SK-N-SH (cell line): ENCODE measurements at regions not wholly inside any gene's neighbourhood (a gene's known extent, or its start where the extent isn't known, plus 50 kb on each side); places are given as distances from the start of the nearest gene placed in this dataset.

Experiments
- CTCF ChIA-PET: fragments of 300-600, 350-600 bp; formaldehyde crosslinking; extraction: SDS; loops from one replicate; lab custom pipeline; 2021; lab: Yijun Ruan, JAX
- POLR2A ChIA-PET: fragments of 350-600 bp; sonication (Branson Sonifier 250); formaldehyde crosslinking; extraction: SDS; loops from one replicate; lab custom pipeline; 2020; ENCODE audit warnings: antibody characterized with exemption, inconsistent platforms; lab: Yijun Ruan, JAX
- DNase-seq: peaks from one replicate; pipeline ENCODE4 v3.0.0; 2012
- H2AFZ ChIP-seq: fragments of 200-600 bp; sonication (generic); 2 replicates; pipeline ENCODE4 v1.8.1; 2016; ENCODE audit warnings: antibody characterized with exemption, mild to moderate bottlenecking, low read depth
- H3F3A ChIP-seq: fragments of 200-600 bp; sonication (generic); replicated peaks from 2 replicates; pipeline ENCODE3; 2016; ENCODE audit warnings: antibody characterized with exemption, mild to moderate bottlenecking; ENCODE audit not compliant: insufficient read depth
- H3K27ac ChIP-seq, 2 experiments: fragments of 200-500 bp in 1 of 2; fragments of 200-600 bp in 1 of 2; sonication (Bioruptor generic) in 1 of 2; sonication (generic), shearing (Covaris generic) in 1 of 2; 2 replicates each; pipeline versions ENCODE4 v1.5.1 to v1.6.1; 2014 to 2016; ENCODE audit warnings: low read depth in 2 of 2, inconsistent platforms in 1 of 2, low read length in 1 of 2, mild to moderate bottlenecking in 1 of 2, mixed read lengths in 1 of 2
- H3K27me3 ChIP-seq: fragments of 200-600 bp; sonication (generic), shearing (Covaris generic); 2 replicates; pipeline ENCODE4 v1.6.1; 2016; ENCODE audit warnings: mixed run types; ENCODE audit not compliant: insufficient read depth
- H3K36me3 ChIP-seq, 2 experiments: fragments of 200-500 bp in 1 of 2; fragments of 200-600 bp in 1 of 2; sonication (Bioruptor generic) in 1 of 2; sonication (generic) in 1 of 2; replicated peaks in 1 of 2; 2 replicates each; pipeline versions ENCODE3 to v1.5.1; 2014 to 2016; ENCODE audit warnings: low read length in 1 of 2, mild to moderate bottlenecking in 1 of 2; ENCODE audit not compliant: insufficient read depth in 2 of 2, control insufficient read depth in 1 of 2
- H3K4me1 ChIP-seq, 2 experiments: fragments of 200-500 bp in 1 of 2; fragments of 200-600 bp in 1 of 2; sonication (Bioruptor generic) in 1 of 2; sonication (generic), shearing (Covaris generic) in 1 of 2; 2 replicates each; pipeline versions ENCODE4 v1.5.1 to v1.6.1; 2014 to 2016; ENCODE audit warnings: low read depth in 1 of 2, low read length in 1 of 2, mixed run types in 1 of 2; ENCODE audit not compliant: insufficient read depth in 2 of 2, control insufficient read depth in 1 of 2
- H3K4me2 ChIP-seq: fragments of 200-600 bp; sonication (generic), shearing (Covaris generic); 2 replicates; pipeline ENCODE4 v1.6.1; 2017; ENCODE audit warnings: mixed run types
- H3K4me3 ChIP-seq, 2 experiments: fragments of 200-500 bp in 1 of 2; fragments of 200-600 bp in 1 of 2; sonication (Bioruptor generic) in 1 of 2; sonication (generic), shearing (Covaris generic) in 1 of 2; 2 replicates each; pipeline versions ENCODE4 v1.5.1 to v1.8.1; 2014 to 2016; ENCODE audit warnings: low read depth in 2 of 2, inconsistent platforms in 1 of 2, low read length in 1 of 2, mild to moderate bottlenecking in 1 of 2, mixed read lengths in 1 of 2, moderate library complexity in 1 of 2
- H3K79me2 ChIP-seq: fragments of 200-600 bp; sonication (generic); 2 replicates; pipeline ENCODE4 v1.8.1; 2017; ENCODE audit warnings: mild to moderate bottlenecking; ENCODE audit not compliant: insufficient read depth
- H3K9ac ChIP-seq: fragments of 200-600 bp; sonication (generic); 2 replicates; pipeline ENCODE4 v1.6.1; 2017; ENCODE audit warnings: mixed run types
- H3K9me2 ChIP-seq: fragments of 200-600 bp; sonication (generic); 2 replicates; pipeline ENCODE4 v1.6.1; 2017; ENCODE audit warnings: mixed run types
- H3K9me3 ChIP-seq: fragments of 200-600 bp; sonication (generic); 2 replicates; pipeline ENCODE4 v1.6.1; 2017; ENCODE audit warnings: mixed run types, mild to moderate bottlenecking, moderate library complexity
- H4K20me1 ChIP-seq: fragments of 200-600 bp; sonication (generic); 2 replicates; pipeline ENCODE4 v1.6.1; 2017; ENCODE audit warnings: mild to moderate bottlenecking, mixed run types; ENCODE audit not compliant: insufficient read depth
- ELF1 ChIP-seq: IDR thresholded peaks from 2 replicates; pipeline ENCODE4 v1.4.0; 2012
- FOXM1 ChIP-seq: IDR thresholded peaks from 2 replicates; pipeline ENCODE4 v1.4.0; 2012; ENCODE audit warnings: low read depth, mild to moderate bottlenecking
- GABPA ChIP-seq: IDR thresholded peaks from 2 replicates; pipeline ENCODE4 v1.4.0; 2012; ENCODE audit warnings: low read depth, mild to moderate bottlenecking
- GATA2 ChIP-seq: sonication (generic); formaldehyde crosslinking; IDR thresholded peaks from 2 replicates; pipeline ENCODE4 v1.5.0; 2020; ENCODE audit warnings: mild to moderate bottlenecking, missing genetic modification reagents
- MXI1 ChIP-seq: IDR thresholded peaks from 2 replicates; pipeline ENCODE4 v1.6.1; 2012; ENCODE audit warnings: mild to moderate bottlenecking, low read depth, low read length, improper control_type of control experiment
- NFIC ChIP-seq: IDR thresholded peaks from 2 replicates; pipeline ENCODE4 v1.4.0; 2012; ENCODE audit warnings: borderline replicate concordance
- POLR2AphosphoS5 ChIP-seq: IDR thresholded peaks from 2 replicates; pipeline ENCODE4 v1.6.1; 2012; ENCODE audit warnings: low read depth, low read length
- RXRA ChIP-seq: IDR thresholded peaks from 2 replicates; pipeline ENCODE4 v1.4.0; 2012; ENCODE audit warnings: low read depth, mild to moderate bottlenecking, borderline replicate concordance
- SIN3A ChIP-seq: IDR thresholded peaks from 2 replicates; pipeline ENCODE4 v1.6.1; 2012; ENCODE audit warnings: low read depth, mild to moderate bottlenecking, low read length, moderate library complexity, borderline replicate concordance
- SMC3 ChIP-seq: IDR thresholded peaks from 2 replicates; pipeline ENCODE4 v1.6.1; 2012; ENCODE audit warnings: low read depth, low read length, improper control_type of control experiment
- TCF12 ChIP-seq: IDR thresholded peaks from 2 replicates; pipeline ENCODE4 v1.4.0; 2012
- TEAD4 ChIP-seq: IDR thresholded peaks from 2 replicates; pipeline ENCODE4 v1.4.0; 2012; ENCODE audit warnings: mild to moderate bottlenecking, borderline replicate concordance; ENCODE audit not compliant: insufficient read depth
- WGBS: methylation state at CpG from one replicate; pipeline ENCODE4 v1.1.6; 2017; ENCODE audit warnings: low lambda C conversion rate; 5-methylcytosine and 5-hydroxymethylcytosine counted together
- TF ChIP-seq, protein P1 (sequence below): IDR thresholded peaks from 2 replicates; pipeline ENCODE4 v1.6.1; 2012; ENCODE audit warnings: mild to moderate bottlenecking, low read depth, low read length, moderate library complexity
- TF ChIP-seq, protein P2 (sequence below): IDR thresholded peaks from 2 replicates; pipeline ENCODE4; 2012
- TF ChIP-seq, protein P3 (sequence below): IDR thresholded peaks from 2 replicates; pipeline ENCODE4 v1.4.0; 2012; ENCODE audit warnings: low read depth

DNA sequence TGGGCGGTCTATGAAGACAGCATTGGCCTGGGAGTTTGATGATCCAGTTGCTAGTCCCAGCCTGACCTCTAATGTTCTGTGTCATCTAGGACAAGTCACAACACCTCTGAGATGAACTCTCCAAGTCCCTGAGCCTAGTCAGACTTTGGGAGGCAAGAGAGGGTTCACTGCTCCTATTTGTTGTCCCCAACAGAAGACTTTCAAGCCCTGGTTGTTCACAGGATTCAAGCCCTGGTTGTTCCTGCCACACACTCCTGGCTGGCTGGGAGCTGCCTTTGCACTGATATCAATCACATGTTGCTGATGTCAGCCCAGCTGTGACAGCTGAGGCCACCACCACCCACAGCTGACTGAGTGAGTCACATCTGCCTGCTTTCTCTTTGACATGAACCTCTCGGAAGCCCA lies 253.2 kb upstream of the RASGEF1B start (continued):
- TF ChIP-seq, protein P1, sequence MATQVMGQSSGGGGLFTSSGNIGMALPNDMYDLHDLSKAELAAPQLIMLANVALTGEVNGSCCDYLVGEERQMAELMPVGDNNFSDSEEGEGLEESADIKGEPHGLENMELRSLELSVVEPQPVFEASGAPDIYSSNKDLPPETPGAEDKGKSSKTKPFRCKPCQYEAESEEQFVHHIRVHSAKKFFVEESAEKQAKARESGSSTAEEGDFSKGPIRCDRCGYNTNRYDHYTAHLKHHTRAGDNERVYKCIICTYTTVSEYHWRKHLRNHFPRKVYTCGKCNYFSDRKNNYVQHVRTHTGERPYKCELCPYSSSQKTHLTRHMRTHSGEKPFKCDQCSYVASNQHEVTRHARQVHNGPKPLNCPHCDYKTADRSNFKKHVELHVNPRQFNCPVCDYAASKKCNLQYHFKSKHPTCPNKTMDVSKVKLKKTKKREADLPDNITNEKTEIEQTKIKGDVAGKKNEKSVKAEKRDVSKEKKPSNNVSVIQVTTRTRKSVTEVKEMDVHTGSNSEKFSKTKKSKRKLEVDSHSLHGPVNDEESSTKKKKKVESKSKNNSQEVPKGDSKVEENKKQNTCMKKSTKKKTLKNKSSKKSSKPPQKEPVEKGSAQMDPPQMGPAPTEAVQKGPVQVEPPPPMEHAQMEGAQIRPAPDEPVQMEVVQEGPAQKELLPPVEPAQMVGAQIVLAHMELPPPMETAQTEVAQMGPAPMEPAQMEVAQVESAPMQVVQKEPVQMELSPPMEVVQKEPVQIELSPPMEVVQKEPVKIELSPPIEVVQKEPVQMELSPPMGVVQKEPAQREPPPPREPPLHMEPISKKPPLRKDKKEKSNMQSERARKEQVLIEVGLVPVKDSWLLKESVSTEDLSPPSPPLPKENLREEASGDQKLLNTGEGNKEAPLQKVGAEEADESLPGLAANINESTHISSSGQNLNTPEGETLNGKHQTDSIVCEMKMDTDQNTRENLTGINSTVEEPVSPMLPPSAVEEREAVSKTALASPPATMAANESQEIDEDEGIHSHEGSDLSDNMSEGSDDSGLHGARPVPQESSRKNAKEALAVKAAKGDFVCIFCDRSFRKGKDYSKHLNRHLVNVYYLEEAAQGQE, result no peak
- no peak for TF ChIP-seq RXRA

DNA sequence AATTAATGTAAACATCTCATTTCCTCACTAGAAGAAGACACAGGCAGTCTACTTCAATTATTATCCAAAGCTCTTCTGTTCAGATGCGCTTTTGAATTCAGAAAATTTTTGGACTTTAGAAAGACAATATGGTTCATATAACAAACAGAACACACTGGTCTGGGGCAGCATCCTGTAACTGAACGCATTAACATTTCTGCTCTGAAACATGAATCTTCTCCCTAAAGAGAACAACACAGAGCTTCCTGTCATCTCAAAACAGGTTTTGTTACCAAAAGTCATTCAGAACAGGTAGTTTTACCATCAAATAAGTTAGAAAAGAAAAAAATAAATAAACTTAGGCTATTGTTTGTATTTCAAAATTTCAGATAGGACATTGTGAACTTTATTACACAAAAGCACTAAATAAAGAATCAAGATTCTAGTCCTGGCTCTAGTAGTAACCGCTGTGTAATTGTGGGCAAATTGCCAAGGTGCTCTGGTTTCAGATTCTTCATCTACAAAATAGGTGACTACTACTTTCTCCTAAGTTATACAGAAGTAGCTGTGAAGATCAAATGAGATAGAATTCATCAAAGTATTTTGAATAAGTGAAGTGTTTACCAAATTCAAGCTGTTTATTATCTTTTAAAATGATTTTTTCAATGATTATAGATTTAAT lies 252.3 kb upstream of the RASGEF1B start:
- H2AFZ ChIP-seq, result no peak overlapping the region
- H3K27ac ChIP-seq, result no peak overlapping the region
- H3K4me3 ChIP-seq, result no peak overlapping the region
- H3K4me1 ChIP-seq, result no peaks in the 10 kb centered on the region
- no peaks in the 10 kb centered on the region for H3K9me3 ChIP-seq
- TF ChIP-seq MXI1, result no peak
- TF ChIP-seq TEAD4, result no peak
- TF ChIP-seq FOXM1, result no peak
- no peak for TF ChIP-seq GABPA
- H3F3A ChIP-seq, result no peaks in the 10 kb centered on the region
- H3K9ac ChIP-seq, result no peak overlapping the region
- H3K4me2 ChIP-seq, result no peak overlapping the region
- H3K27me3 ChIP-seq, result no peaks in the 10 kb centered on the region
- no peaks in the 10 kb centered on the region for H4K20me1 ChIP-seq
- H3K79me2 ChIP-seq, result no peaks in the 10 kb centered on the region
- ChIA-PET POLR2A (no interaction called here), CTCF (no interaction called here)
- DNase-seq, result no peak
- no peaks in the 10 kb centered on the region for H3K36me3 ChIP-seq
- WGBS, result 16% methylated on average over 3 of the region's 3 CpGs
- H3K9me2 ChIP-seq, result 0 out of 2 replicates have a peak, but pooled peaks cover 3% of the 10 kb centered on the region

DNA sequence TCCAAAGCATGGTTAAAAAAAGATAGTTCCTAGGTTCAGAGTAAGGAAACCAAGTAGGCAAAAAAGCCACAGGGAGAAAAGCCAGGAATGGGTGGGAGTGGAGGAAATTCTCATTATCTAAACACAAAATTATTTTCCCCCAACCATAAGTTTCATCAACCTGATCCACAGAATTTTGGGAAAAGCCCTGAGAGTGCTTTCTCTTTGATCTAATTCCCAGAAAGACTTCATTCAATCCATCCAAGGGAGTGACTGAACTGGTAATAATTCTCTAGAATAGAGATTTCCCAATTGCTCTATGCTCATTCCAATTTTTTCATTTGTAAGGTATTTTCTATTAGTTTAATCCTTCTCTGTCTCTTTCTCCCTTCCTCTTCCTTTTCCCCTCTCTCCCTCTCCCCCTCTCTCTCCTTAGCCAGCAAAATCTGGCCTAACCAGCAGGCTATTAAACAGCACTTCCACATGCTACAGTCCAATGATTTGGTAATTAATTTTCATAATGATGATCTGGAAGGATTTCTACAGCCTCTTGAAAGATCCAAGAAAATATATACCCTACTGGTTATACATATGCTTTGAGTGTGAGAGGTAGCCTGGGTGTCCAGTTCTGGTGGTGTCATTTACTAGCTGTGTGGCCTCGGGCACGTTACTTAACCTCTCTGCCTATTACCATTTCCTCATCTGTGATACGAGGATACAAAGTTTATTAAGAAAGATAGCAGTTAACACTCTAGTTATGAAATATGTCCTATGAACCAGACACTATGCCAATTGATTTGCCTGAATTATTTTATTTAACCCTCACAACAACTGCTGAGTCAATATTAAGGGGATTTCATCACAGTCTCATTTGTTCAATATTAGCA lies 251.5 kb upstream of the RASGEF1B start:
- Histone ChIP-seq H4K20me1 (no peaks in the 10 kb centered on the region), H3K4me2 (no peak overlapping the region), H2AFZ (no peak overlapping the region), H3K4me1 (no peaks in the 10 kb centered on the region), H3K9me3 (no peaks in the 10 kb centered on the region), H3K36me3 (no peaks in the 10 kb centered on the region), H3F3A (no peaks in the 10 kb centered on the region), H3K9ac (no peak overlapping the region), H3K27me3 (no peaks in the 10 kb centered on the region), H3K4me3 (no peak overlapping the region), H3K27ac (no peak overlapping the region), H3K9me2 (0 out of 2 replicates have a peak, but pooled peaks cover 3% of the 10 kb centered on the region), H3K79me2 (no peaks in the 10 kb centered on the region)
- DNase-seq, result no peak
- ChIA-PET POLR2A (no interaction called here), CTCF (no interaction called here)
- 4% methylated on average over 3 of the region's 3 CpGs for WGBS
- TF ChIP-seq FOXM1, result no peak
- no peak for TF ChIP-seq SMC3
- TF ChIP-seq, protein P2, sequence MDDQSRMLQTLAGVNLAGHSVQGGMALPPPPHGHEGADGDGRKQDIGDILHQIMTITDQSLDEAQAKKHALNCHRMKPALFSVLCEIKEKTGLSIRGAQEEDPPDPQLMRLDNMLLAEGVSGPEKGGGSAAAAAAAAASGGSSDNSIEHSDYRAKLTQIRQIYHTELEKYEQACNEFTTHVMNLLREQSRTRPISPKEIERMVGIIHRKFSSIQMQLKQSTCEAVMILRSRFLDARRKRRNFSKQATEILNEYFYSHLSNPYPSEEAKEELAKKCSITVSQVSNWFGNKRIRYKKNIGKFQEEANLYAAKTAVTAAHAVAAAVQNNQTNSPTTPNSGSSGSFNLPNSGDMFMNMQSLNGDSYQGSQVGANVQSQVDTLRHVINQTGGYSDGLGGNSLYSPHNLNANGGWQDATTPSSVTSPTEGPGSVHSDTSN, result no peak
- TF ChIP-seq, protein P1, result no peak
- TF ChIP-seq, protein P3, sequence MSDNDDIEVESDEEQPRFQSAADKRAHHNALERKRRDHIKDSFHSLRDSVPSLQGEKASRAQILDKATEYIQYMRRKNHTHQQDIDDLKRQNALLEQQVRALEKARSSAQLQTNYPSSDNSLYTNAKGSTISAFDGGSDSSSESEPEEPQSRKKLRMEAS, result no peak
- no peak for TF ChIP-seq GABPA
- no peak for TF ChIP-seq GATA2 (CRISPR knock-in tag)
- TF ChIP-seq TEAD4, result no peak
- no peak for TF ChIP-seq NFIC
- TF ChIP-seq SIN3A, result no peak
- no peak for TF ChIP-seq TCF12
- no peak for TF ChIP-seq POLR2AphosphoS5
- no peak for TF ChIP-seq ELF1
